VCaP (cell line): ENCODE measurements at regions not wholly inside any gene's neighbourhood (a gene's known extent, or its start where the extent isn't known, plus 50 kb on each side); places are given as distances from the start of the nearest gene placed in this dataset.

Experiments used
- H3K27ac ChIP-seq: fragments of 450-650 bp; 2 replicates; pipeline ENCODE4 v1.5.1; 2017
- TF ChIP-seq, protein P1 (sequence below): fragments of 450-650 bp; conservative IDR thresholded peaks from 2 replicates; pipeline ENCODE4 v1.5.1; 2017; ENCODE audit warnings: mild to moderate bottlenecking, moderate library complexity

- H3K27ac ChIP-seq, result no peak overlapping the region
- TF ChIP-seq, protein P1, sequence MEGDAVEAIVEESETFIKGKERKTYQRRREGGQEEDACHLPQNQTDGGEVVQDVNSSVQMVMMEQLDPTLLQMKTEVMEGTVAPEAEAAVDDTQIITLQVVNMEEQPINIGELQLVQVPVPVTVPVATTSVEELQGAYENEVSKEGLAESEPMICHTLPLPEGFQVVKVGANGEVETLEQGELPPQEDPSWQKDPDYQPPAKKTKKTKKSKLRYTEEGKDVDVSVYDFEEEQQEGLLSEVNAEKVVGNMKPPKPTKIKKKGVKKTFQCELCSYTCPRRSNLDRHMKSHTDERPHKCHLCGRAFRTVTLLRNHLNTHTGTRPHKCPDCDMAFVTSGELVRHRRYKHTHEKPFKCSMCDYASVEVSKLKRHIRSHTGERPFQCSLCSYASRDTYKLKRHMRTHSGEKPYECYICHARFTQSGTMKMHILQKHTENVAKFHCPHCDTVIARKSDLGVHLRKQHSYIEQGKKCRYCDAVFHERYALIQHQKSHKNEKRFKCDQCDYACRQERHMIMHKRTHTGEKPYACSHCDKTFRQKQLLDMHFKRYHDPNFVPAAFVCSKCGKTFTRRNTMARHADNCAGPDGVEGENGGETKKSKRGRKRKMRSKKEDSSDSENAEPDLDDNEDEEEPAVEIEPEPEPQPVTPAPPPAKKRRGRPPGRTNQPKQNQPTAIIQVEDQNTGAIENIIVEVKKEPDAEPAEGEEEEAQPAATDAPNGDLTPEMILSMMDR, result no peak
Observed at GRCh38 chr5:108529381-108529780, 147.5 kb upstream of the FBXL17 start.

DNA sequence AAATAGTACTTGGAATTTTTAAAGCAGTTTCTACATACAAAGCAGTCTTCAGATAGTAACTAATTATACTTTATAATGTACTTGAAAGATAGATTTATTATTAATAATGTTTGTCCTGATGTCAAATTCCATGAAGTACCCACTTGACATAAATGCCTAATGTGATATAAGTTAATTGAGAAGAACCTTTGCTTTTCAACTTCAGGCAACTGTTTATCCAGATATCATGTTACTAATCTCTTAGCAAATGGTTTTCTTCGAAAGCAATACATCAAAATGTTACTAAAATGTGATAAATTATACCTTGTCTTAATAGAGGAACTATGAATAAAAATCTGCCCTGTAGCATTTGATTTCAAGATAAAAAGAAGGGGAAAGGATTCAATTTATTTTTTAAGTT is 146.8 kb upstream of the FBXL17 start:
- TF ChIP-seq, protein P1, result no peak
- H3K27ac ChIP-seq, result no peak overlapping the region

DNA sequence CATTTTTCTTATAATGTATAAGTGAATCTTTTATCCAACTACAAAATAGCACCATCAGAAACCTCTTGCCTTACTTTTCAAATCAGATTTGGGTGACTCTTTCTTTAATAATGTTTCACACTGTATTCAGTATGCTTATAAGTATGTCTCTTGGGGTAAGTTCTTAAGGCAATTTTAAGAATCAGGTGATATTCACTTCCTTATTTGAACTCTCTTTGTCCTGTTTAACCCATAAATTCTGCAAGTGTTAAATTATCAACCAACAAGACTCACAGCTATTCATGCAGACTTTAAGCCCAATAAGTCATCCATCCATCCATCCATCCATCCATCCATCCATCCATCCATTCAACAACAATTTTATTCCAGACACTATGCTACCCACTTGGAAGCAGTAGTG is 142.7 kb upstream of the FBXL17 start:
- H3K27ac ChIP-seq, result no peak overlapping the region

DNA sequence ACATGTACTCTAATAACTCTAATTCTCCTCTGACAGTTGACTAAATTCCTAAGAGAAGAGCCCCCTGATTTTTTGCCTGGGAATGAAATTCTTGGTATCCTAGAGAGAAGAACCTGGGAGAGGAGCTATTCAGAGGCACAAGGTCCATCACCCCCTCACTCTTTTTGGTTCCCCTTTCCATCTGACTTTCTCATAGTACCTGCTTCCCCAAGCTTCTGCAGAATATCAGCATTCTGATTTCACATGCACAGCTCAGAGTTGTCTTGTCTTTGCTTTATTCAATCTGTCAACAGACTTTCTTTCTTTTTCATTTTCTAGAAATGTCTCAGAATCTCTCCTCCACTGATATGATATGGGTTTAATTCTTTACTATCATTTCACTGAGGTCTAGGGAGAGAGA is 141.5 kb upstream of the FBXL17 start:
- no peak overlapping the region for H3K27ac ChIP-seq
- TF ChIP-seq, protein P1, result no peak

More for the DNA sequence above, 142.7 kb upstream of the FBXL17 start:
- TF ChIP-seq, protein P1, result no peak

DNA sequence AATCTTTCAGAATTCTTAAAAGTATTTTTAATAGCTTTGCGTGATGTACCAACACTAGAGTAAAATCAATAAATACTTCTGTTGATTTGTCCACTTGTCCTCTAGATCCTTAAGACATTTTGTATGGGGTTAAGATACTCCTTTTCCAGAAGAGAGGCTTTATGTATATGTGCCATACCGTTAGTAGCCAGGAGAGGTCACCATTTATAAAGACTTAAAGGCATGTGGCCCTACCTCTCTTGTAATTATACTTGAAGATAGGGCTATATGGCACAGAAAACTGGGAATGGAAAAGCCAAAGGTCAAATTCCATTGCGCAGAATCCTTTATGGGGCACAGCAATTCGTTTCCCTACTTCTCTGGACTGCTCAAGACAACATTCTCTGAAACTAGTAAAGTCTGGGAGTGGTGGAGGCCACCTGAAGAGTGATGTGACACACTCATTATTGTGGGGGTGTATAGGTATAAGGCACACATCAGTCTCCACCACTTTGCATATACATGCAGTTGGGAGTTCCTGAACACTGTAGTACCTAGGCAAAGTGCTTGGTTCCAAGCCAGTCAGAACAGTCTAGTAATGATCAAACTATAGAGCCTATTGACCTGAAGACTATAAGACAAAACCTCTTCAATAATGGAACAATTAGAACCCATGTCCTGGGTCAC is 140.1 kb upstream of the FBXL17 start:
- peak overlapping the region; percentile 31; the same call in 1 of the 2 replicates for H3K27ac ChIP-seq

DNA sequence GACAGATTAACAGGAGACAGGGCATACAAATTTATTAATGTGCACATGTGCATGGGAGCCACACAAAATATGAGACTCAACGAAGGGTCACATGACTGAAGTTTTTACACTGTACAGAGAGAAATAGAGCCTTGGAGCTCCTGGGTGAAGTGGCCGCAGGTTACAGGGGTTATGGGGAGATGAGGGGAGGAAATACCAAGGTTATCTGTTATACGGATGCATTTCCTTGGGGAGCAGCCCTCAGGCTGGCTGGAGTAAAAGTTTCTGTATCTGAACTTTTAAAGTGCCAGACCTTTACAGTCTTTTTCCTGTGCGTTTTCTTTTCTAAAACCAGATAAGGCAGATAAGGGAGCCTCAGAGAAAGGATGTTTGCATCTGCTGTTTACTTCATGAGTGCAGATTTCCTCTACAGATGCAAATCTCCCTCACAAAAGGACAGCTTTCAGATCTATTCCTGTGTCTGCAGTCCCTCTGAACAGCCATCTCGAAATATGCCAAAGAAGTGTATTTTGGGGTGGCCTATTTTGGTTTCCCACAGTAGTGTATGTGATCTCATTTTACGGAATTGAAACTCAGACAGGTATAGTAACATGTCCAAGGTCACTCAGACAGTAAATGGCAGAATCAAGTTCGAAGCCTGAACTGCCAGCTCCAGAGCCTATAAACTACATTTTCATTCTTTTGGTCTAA is 139.3 kb upstream of the FBXL17 start:
- TF ChIP-seq, protein P1, result no peak
- peak overlapping the region; percentile 31; the same call in 1 of the 2 replicates for H3K27ac ChIP-seq

More for the DNA sequence above, 140.1 kb upstream of the FBXL17 start:
- TF ChIP-seq, protein P1, result peak; percentile 64

DNA sequence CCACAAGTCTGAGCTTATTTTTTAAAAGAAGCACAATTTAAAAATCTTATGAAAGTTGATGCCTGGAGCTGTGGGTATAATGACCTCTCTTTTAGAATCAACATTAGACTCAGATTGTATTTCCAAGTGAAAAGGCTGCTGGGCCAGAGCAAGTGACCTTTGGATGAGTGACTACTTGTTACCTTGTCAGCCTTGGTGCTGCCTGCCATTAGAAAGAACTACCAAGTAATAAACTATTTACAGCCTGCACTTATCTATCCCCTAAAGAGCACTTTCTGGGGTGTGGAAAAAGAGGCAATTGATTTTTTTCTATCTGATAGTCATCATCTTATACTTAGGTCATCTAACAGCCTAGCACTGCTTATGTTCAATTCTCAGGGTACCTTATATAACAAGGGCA is 134.9 kb upstream of the FBXL17 start:
- TF ChIP-seq, protein P1, result no peak
- H3K27ac ChIP-seq, result no peak overlapping the region
